Breast epithelium (tissue), 4 donors: ENCODE measurements at regions not wholly inside any gene's neighbourhood (a gene's known extent, or its start where the extent isn't known, plus 50 kb on each side); places are given as distances from the start of the nearest gene placed in this dataset.

Source experiments
- DNase-seq, 2 donors: peaks; one replicate each; pipeline ENCODE4 v3.0.0-alpha.2; 2019; ENCODE audit warnings: low spot score in 2 of 2
- H3K27ac ChIP-seq, 2 donors: fragments of 200-600 bp; sonication (generic) in 1 of 2; one replicate each; pipeline ENCODE4 v1.5.1; 2016 to 2019; ENCODE audit warnings: mild to moderate bottlenecking in 1 of 2
- H3K27me3 ChIP-seq, 2 donors: fragments of 200-600 bp; sonication (generic) in 1 of 2; one replicate each; pipeline versions ENCODE4 v1.5.1 to v1.6.0; 2017 to 2019; ENCODE audit warnings: control low read depth in 1 of 2, mild to moderate bottlenecking in 1 of 2
- H3K36me3 ChIP-seq: fragments of 200-600 bp; one replicate; pipeline ENCODE4 v1.5.1; 2019
- H3K4me1 ChIP-seq, 2 donors: fragments of 200-600 bp; sonication (generic); one replicate each; pipeline ENCODE4 v1.5.1; 2016 to 2019; ENCODE audit warnings: control low read depth in 1 of 2
- H3K4me3 ChIP-seq, 3 donors: fragments of 200-600 bp; sonication (generic); 1 replicate in 2 of 3; 2 replicates in 1 of 3; pipeline ENCODE4 v1.5.1; 2016 to 2019; ENCODE audit warnings: mild to moderate bottlenecking in 3 of 3, moderate library complexity in 2 of 3
- H3K9me3 ChIP-seq, 2 donors: fragments of 200-600 bp; sonication (generic) in 1 of 2; one replicate each; pipeline ENCODE4 v1.5.1; 2016 to 2019; ENCODE audit warnings: control low read depth in 1 of 2
- CTCF ChIP-seq, 3 donors: fragments of 450-650 bp; IDR thresholded peaks; one replicate each; pipeline ENCODE4 v1.5.1; 2016 to 2017; ENCODE audit warnings: antibody characterized with exemption in 3 of 3, mild to moderate bottlenecking in 3 of 3, moderate library complexity in 3 of 3
- POLR2A ChIP-seq: fragments of 450-650 bp; IDR thresholded peaks from one replicate; pipeline ENCODE4 v1.6.1; 2016; ENCODE audit warnings: antibody characterized with exemption, mild to moderate bottlenecking, moderate library complexity
- POLR2AphosphoS5 ChIP-seq, 3 donors: sonication (generic); formaldehyde crosslinking; IDR thresholded peaks; one replicate each; pipeline ENCODE4 v1.6.1; 2017; ENCODE audit warnings: antibody characterized with exemption in 3 of 3
- intact Hi-C: fragments of 100-400 bp; cut with DNase I; formaldehyde crosslinking; loops from one replicate; pipeline ENCODE4 v1.15.1; 2023; ENCODE audit warnings: low total_unique reads

GRCh38 chr13:86757236-86757978, 913.8 kb upstream of the SLITRK5 start:
- peak in 1 of 2 donors; percentile 31 for DNase-seq
- Histone ChIP-seq H3K9me3 (no peaks in the 10 kb centered on the region), H3K27me3 (no peaks in the 10 kb centered on the region), H3K36me3 (no peaks in the 10 kb centered on the region), H3K4me3 (no peak overlapping the region), H3K4me1 (no peaks in the 10 kb centered on the region), H3K27ac (peak overlapping the region; percentile 29 to 80)
- no peak for TF ChIP-seq CTCF (IDR thresholded peaks at IDR 0.05)
- no peak for TF ChIP-seq POLR2AphosphoS5 (IDR thresholded peaks at IDR 0.05)
- no peak for TF ChIP-seq POLR2A
- intact Hi-C loops: no loop called here

GRCh38 chr13:86758116-86758515, 913.1 kb upstream of the SLITRK5 start:
- Histone ChIP-seq H3K9me3 (no peaks in the 10 kb centered on the region), H3K4me3 (no peak overlapping the region), H3K27me3 (no peaks in the 10 kb centered on the region), H3K36me3 (no peaks in the 10 kb centered on the region), H3K4me1 (no peaks in the 10 kb centered on the region), H3K27ac (peak overlapping the region; percentile 29 to 80)
- no peak for DNase-seq
- no peak for TF ChIP-seq CTCF (IDR thresholded peaks at IDR 0.05)
- no peak for TF ChIP-seq POLR2A
- TF ChIP-seq POLR2AphosphoS5 (IDR thresholded peaks at IDR 0.05): no peak
- intact Hi-C loops: no loop called here

- Histone ChIP-seq H3K9me3 (no peaks in the 10 kb centered on the region), H3K27ac (no peak overlapping the region), H3K27me3 (no peaks in the 10 kb centered on the region), H3K4me3 (no peak overlapping the region), H3K4me1 (no peaks in the 10 kb centered on the region), H3K36me3 (no peaks in the 10 kb centered on the region)
- no peak for DNase-seq
- intact Hi-C loops: no loop called here
- TF ChIP-seq POLR2A (no peak), CTCF (IDR thresholded peaks at IDR 0.05) (no peak), POLR2AphosphoS5 (IDR thresholded peaks at IDR 0.05) (no peak)
These were observed 910.6 kb upstream of the SLITRK5 start for GRCh38 chr13:86760620-86761019.

GRCh38 chr13:86765462-86765861, 905.7 kb upstream of the SLITRK5 start:
- H3K27me3 ChIP-seq: no peaks in the 10 kb centered on the region
- H3K9me3 ChIP-seq: no peaks in the 10 kb centered on the region
- H3K4me3 ChIP-seq: no peak overlapping the region
- TF ChIP-seq POLR2A: no peak
- H3K36me3 ChIP-seq: no peaks in the 10 kb centered on the region
- no peak overlapping the region for H3K27ac ChIP-seq
- no peaks in the 10 kb centered on the region for H3K4me1 ChIP-seq
- DNase-seq: no peak
- intact Hi-C loops: no loop called here

DNA sequence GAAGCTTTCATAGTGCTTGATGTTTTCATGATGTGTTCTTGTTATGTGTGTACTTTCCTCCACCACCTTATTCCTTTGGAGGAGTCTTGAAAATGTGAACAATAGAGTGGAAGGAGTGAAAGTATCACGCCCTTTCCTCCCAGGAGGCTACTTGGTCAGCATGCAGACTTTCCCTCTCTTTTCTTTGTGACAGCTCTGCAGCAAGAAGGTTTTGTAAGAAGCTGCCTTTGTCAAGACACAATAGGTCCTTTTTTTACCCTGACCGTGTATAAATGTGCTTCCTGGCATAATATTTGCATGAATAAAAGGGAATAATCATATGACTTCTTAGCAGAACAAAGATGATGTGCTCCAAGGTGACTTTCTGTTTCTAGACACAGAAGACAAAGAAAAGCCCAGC, 882.6 kb upstream of the SLITRK5 start:
- H3K9me3 ChIP-seq: peaks cover 0 to 15% of the 10 kb centered on the region in 2 donors
- TF ChIP-seq CTCF (IDR thresholded peaks at IDR 0.05): no peak
- TF ChIP-seq POLR2AphosphoS5 (IDR thresholded peaks at IDR 0.05): no peak
- TF ChIP-seq POLR2A: no peak
- H3K27me3 ChIP-seq: no peaks in the 10 kb centered on the region
- no peak overlapping the region for H3K27ac ChIP-seq
- H3K4me1 ChIP-seq: no peaks in the 10 kb centered on the region
- DNase-seq: no peak
- intact Hi-C loops: no loop called here
- H3K4me3 ChIP-seq: no peak overlapping the region
- H3K36me3 ChIP-seq: no peaks in the 10 kb centered on the region
